ENCODE measurements at regions not wholly inside any gene's neighbourhood (a gene's known extent, or its start where the extent isn't known, plus 50 kb on each side); places are given as distances from the start of the nearest gene placed in this dataset.

GRCh38 chr6:137373296-137373695, 120.9 kb downstream of the OLIG3 start:
- no peak for TF ChIP-seq POLR2AphosphoS5 (IDR thresholded peaks at IDR 0.05; ENCODE audit: low read depth, low read length)
- TF ChIP-seq TEAD4 (IDR thresholded peaks at IDR 0.05; ENCODE audit: low read depth, low read length), result no peak
- TF ChIP-seq, protein P1, sequence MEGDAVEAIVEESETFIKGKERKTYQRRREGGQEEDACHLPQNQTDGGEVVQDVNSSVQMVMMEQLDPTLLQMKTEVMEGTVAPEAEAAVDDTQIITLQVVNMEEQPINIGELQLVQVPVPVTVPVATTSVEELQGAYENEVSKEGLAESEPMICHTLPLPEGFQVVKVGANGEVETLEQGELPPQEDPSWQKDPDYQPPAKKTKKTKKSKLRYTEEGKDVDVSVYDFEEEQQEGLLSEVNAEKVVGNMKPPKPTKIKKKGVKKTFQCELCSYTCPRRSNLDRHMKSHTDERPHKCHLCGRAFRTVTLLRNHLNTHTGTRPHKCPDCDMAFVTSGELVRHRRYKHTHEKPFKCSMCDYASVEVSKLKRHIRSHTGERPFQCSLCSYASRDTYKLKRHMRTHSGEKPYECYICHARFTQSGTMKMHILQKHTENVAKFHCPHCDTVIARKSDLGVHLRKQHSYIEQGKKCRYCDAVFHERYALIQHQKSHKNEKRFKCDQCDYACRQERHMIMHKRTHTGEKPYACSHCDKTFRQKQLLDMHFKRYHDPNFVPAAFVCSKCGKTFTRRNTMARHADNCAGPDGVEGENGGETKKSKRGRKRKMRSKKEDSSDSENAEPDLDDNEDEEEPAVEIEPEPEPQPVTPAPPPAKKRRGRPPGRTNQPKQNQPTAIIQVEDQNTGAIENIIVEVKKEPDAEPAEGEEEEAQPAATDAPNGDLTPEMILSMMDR (IDR thresholded peaks at IDR 0.05; ENCODE audit: control extremely low read depth in 1 of 3, insufficient read depth in 1 of 3, low read depth in 1 of 3, low read length in 3 of 3), result no peak
- TF ChIP-seq SIRT6 (IDR thresholded peaks at IDR 0.05; ENCODE audit: low read length), result no peak
- TF ChIP-seq, protein P2, sequence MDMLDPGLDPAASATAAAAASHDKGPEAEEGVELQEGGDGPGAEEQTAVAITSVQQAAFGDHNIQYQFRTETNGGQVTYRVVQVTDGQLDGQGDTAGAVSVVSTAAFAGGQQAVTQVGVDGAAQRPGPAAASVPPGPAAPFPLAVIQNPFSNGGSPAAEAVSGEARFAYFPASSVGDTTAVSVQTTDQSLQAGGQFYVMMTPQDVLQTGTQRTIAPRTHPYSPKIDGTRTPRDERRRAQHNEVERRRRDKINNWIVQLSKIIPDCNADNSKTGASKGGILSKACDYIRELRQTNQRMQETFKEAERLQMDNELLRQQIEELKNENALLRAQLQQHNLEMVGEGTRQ (IDR thresholded peaks at IDR 0.05; ENCODE audit: low read length), result no peak
- TF ChIP-seq KDM1A (IDR thresholded peaks at IDR 0.05; ENCODE audit: borderline replicate concordance, low read length), result no peak
- no peak for TF ChIP-seq POLR2A (IDR thresholded peaks at IDR 0.05; ENCODE audit: control extremely low read depth in 1 of 2, low read depth in 2 of 2, low read length in 2 of 2)
- no peak for TF ChIP-seq HDAC6 (IDR thresholded peaks at IDR 0.05; ENCODE audit: low read depth, low read length)

Data from H1 (cell line).